SU-DHL-6 (cell line): ENCODE measurements at regions not wholly inside any gene's neighbourhood (a gene's known extent, or its start where the extent isn't known, plus 50 kb on each side); places are given as distances from the start of the nearest gene placed in this dataset.

ENCODE experiments used
- CTCF ChIP-seq: fragments of 200-600 bp; sonication (generic); IDR thresholded peaks from one replicate; pipeline ENCODE4 v1.5.1; 2017; ENCODE audit warnings: antibody characterized with exemption, mild to moderate bottlenecking, low read length, moderate library complexity; ENCODE audit not compliant: insufficient read depth, poor library complexity, severe bottlenecking
- EZH2phosphoT487 ChIP-seq: fragments of 200-600 bp; sonication (generic), shearing (Covaris generic); conservative IDR thresholded peaks from 2 replicates; pipeline ENCODE4 v1.6.1; 2018; ENCODE audit warnings: mild to moderate bottlenecking, antibody characterized with exemption, low read length, moderate library complexity, mixed read lengths

- TF ChIP-seq CTCF, result no peak
- no peak for TF ChIP-seq EZH2phosphoT487
Measured at GRCh38 chr12:111181143-111181726, 187.7 kb downstream of the PHETA1 start.
